Duodenal mucosa (tissue), 2 donors: ENCODE measurements at regions not wholly inside any gene's neighbourhood (a gene's known extent, or its start where the extent isn't known, plus 50 kb on each side); places are given as distances from the start of the nearest gene placed in this dataset.

ENCODE experiments used
- H3K27ac ChIP-seq: one replicate; pipeline ENCODE4 v1.7.0; 2013; ENCODE audit warnings: low read depth, low read length
- H3K27me3 ChIP-seq, 2 donors: one replicate each; pipeline ENCODE4 v1.7.0; 2013; ENCODE audit warnings: low read length in 2 of 2, control low read depth in 1 of 2; ENCODE audit not compliant: insufficient read depth in 2 of 2, control insufficient read depth in 1 of 2
- H3K36me3 ChIP-seq, 2 donors: one replicate each; pipeline ENCODE4 v1.7.0; 2013; ENCODE audit warnings: low read length in 2 of 2, control low read depth in 1 of 2; ENCODE audit not compliant: insufficient read depth in 2 of 2, control insufficient read depth in 1 of 2
- H3K4me1 ChIP-seq, 2 donors: one replicate each; pipeline ENCODE4 v1.7.0; 2013; ENCODE audit warnings: low read length in 2 of 2, control low read depth in 1 of 2; ENCODE audit not compliant: insufficient read depth in 2 of 2, control insufficient read depth in 1 of 2
- H3K4me3 ChIP-seq, 2 donors: one replicate each; pipeline ENCODE4 v1.7.0; 2013; ENCODE audit warnings: low read length in 2 of 2, low read depth in 1 of 2
- H3K9ac ChIP-seq, 2 donors: one replicate each; pipeline ENCODE4 v1.7.0; 2013; ENCODE audit warnings: low read length in 2 of 2, low read depth in 1 of 2
- H3K9me3 ChIP-seq, 2 donors: one replicate each; pipeline ENCODE4 v1.7.0; 2013; ENCODE audit warnings: low read length in 2 of 2, control low read depth in 1 of 2; ENCODE audit not compliant: control insufficient read depth in 1 of 2

DNA sequence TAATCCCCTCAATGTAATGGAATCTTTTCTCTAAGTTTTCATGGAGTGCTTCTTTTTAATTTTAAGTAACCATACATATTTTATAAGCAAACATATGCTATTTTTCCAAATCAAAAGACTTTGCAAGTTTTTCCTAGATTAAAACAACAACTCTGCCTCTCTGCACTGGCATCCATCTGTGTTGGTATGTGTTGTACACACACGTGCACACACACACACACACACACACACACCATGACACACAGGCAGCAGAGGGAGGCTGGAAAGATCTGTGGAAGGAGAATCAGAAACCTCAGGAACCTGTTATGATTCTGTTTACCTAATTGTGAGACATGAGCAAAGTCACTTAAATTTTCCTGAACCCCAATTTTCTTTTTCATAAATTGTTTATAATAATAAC lies 295.0 kb upstream of the PRDM1 start:
- Histone ChIP-seq H3K27me3 (no peaks in the 10 kb centered on the region), H3K9ac (no peak overlapping the region), H3K9me3 (no peaks in the 10 kb centered on the region), H3K27ac (no peak overlapping the region), H3K4me3 (no peak overlapping the region), H3K4me1 (peaks cover 35 to 65% of the 10 kb centered on the region in 2 donors), H3K36me3 (no peaks in the 10 kb centered on the region)

DNA sequence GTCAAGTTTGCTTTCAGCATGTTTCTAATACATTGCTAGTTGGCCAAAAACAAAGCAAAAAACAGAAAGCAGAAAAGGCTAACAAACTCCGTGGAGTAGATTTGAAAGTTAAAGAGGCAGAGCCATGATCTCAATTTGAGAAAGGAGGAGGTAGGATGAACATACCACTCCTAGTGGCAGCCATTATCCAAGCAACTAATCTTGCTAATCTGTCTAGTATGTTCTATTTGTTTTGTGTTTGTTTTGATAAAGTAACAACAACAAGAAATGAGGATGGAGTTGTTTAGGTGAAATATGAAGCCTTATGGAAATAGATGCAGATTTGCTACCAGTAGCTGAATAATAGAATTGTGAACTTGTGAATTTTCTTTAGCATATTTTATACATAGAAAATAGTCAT lies 295.5 kb upstream of the PRDM1 start:
- Histone ChIP-seq H3K9ac (no peak overlapping the region), H3K4me1 (peaks cover 32 to 62% of the 10 kb centered on the region in 2 donors), H3K36me3 (no peaks in the 10 kb centered on the region), H3K27ac (no peak overlapping the region), H3K4me3 (no peak overlapping the region), H3K9me3 (no peaks in the 10 kb centered on the region), H3K27me3 (no peaks in the 10 kb centered on the region)

DNA sequence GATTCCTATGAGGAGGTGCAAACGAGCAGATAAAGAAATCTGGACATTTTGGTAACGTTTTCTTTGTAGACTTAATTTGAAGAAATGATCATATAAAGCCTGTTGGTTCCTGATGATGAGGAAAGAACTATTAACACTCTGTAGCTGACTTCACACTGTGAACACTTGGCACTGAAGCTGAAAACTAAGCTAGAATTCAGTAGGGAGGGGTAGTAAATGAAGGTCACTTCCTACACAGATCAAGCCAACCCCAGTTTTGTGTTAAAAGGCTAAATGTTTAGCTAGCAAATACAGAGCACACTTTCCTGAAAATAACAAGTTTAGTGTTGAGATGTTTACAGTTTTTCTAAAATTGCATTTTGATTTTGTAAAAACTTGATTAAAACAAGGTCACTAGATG lies 296.2 kb upstream of the PRDM1 start:
- Histone ChIP-seq H3K4me1 (peaks cover 32 to 62% of the 10 kb centered on the region in 2 donors), H3K27ac (no peak overlapping the region), H3K9me3 (no peaks in the 10 kb centered on the region), H3K4me3 (no peak overlapping the region), H3K9ac (no peak overlapping the region), H3K27me3 (no peaks in the 10 kb centered on the region), H3K36me3 (no peaks in the 10 kb centered on the region)

DNA sequence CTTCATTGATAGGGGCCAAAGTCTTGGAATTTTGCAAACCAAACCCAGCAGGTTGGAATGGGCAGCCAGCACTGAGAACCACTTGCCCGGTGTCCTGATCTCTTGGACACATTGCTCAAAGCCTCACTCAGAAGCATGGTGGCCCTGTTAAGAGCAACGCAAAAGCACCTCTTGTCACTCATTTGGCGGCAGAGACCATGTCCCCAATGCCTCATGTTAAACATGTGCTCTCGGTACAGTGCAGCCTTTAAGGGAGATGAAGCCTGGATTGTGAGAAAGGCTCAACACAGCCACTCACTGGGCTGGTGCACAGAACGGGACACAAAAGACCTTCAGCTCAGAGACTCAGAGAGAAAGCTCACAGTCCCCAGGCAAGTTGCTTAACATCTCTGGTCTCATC lies 298.4 kb upstream of the PRDM1 start:
- H3K36me3 ChIP-seq: no peaks in the 10 kb centered on the region
- H3K4me3 ChIP-seq: no peak overlapping the region
- H3K9ac ChIP-seq: no peak overlapping the region
- H3K27ac ChIP-seq: no peak overlapping the region
- H3K9me3 ChIP-seq: no peaks in the 10 kb centered on the region
- H3K27me3 ChIP-seq: no peaks in the 10 kb centered on the region
- H3K4me1 ChIP-seq: peaks cover 14 to 42% of the 10 kb centered on the region in 2 donors

DNA sequence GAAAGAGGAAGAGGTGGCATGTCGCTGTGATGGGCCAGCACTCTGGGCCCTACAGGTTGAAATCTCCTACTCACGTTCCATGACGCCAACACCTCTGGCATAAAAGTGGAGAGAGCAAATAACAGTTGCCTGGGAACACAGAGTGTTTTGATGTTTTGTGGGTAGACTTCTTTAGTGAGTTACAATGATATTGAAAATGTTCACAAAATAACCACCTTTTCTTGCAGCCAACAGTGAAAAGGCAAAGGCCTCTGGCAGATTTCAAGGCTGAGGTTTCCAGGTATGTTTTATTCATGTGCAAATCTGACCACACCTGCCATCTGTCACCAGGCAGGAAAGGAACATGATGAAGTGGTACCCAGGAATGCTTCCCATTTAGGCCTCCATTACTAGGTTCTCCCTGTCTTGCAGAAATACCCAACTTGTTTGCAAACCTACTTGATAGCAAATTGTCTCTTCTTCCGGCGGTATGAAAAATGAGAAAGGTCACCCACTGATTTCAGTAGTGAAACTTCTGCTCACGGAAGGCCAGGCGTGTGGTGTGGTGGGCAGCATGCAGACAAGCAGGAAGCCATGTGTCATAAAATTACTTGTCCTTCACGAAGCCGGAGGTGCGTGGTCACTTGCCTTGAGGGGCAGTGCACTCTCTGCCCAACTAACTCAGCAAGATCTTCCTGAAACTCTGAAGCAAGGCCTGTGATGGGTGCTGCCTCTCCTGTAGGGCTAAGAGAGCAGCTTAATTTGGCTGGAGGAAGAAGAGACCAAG lies 299.1 kb upstream of the PRDM1 start:
- peaks cover 8 to 40% of the 10 kb centered on the region in 2 donors for H3K4me1 ChIP-seq
- H3K36me3 ChIP-seq: no peaks in the 10 kb centered on the region
- no peaks in the 10 kb centered on the region for H3K27me3 ChIP-seq
- no peak overlapping the region for H3K9ac ChIP-seq
- H3K27ac ChIP-seq: no peak overlapping the region
- no peak overlapping the region for H3K4me3 ChIP-seq
- H3K9me3 ChIP-seq: no peaks in the 10 kb centered on the region

DNA sequence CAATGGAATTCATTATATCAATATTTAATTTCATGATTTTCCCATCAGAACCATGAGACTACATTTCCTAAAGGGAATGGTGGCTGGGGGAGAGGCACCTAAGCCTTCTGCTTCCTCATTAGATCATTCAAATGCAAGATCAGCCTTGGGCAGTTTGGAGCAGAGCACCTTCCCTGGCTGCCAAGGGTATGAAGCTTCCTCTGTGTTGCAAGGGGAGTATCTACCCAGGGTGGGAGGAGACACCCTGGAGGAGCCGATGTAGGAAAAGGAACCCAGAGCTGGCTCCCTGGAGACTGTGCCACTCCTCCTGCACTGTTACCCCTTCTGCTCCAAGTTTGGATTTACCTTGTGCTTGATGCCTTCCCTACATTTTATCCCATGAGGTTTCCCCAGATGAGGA lies 299.7 kb upstream of the PRDM1 start:
- no peaks in the 10 kb centered on the region for H3K36me3 ChIP-seq
- H3K9ac ChIP-seq: no peak overlapping the region
- H3K4me3 ChIP-seq: no peak overlapping the region
- H3K27ac ChIP-seq: no peak overlapping the region
- peaks cover 4 to 40% of the 10 kb centered on the region in 2 donors for H3K4me1 ChIP-seq
- H3K9me3 ChIP-seq: no peaks in the 10 kb centered on the region
- H3K27me3 ChIP-seq: no peaks in the 10 kb centered on the region

DNA sequence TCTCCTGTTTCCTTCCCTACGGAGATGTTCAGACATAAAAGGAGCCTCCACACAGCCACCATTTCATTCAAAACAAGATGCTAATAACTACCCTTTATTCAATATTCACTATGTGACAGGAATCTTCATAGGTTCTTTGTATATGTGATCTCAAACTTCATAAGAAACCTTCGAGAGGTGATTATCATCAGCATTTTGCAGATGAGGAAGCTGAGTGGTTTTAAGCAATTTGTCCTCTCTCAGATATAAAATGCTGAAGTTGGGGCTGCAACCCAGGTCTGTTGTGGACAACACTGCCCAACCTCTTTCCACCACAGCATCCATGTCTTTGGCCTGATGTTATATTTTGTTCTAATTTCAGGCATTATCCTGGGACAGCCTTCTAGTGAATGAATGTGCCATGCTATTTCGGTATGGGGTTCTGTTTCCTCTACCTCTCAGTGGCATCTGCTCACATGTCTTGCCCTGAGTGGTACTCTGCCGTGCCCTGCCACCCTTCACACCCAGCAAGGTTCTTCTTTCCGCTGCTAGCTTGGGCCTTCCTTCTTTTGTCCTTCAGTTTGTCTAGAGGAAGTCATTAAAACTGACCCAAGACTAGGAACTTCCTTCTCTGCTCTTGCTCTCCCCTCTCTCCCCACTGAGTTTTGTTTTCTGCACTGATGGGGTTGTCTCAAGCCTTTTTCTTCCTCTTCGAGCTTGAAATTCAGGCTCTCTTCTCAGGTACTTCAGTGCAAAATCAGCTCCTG lies 300.9 kb upstream of the PRDM1 start:
- H3K4me3 ChIP-seq: no peak overlapping the region
- no peaks in the 10 kb centered on the region for H3K9me3 ChIP-seq
- H3K27me3 ChIP-seq: no peaks in the 10 kb centered on the region
- H3K9ac ChIP-seq: no peak overlapping the region
- peaks cover 3 to 30% of the 10 kb centered on the region in 2 donors for H3K4me1 ChIP-seq
- no peaks in the 10 kb centered on the region for H3K36me3 ChIP-seq
- no peak overlapping the region for H3K27ac ChIP-seq

DNA sequence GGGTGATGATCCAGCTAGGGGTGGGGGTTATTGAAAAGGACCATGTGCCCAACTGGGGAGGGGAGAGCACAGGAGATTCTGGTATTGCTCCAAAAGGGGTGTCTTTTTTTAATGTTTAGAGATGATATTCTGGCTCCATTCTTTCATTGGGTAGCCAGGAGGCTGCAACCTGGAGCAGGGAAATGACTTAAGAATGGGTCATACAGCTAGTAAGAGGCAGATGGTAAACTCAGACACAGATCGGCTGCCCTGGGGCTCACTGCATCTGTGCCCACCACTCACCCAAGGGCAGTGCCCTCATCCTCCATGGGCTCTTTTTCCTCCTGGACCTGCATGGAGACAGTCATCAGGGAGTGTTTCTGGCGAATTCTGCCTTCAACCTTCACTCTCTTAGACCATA lies 302.0 kb upstream of the PRDM1 start:
- Histone ChIP-seq H3K27me3 (no peaks in the 10 kb centered on the region), H3K9me3 (no peaks in the 10 kb centered on the region), H3K9ac (no peak overlapping the region), H3K4me3 (no peak overlapping the region), H3K4me1 (peaks cover 3 to 23% of the 10 kb centered on the region in 2 donors), H3K36me3 (no peaks in the 10 kb centered on the region), H3K27ac (no peak overlapping the region)

DNA sequence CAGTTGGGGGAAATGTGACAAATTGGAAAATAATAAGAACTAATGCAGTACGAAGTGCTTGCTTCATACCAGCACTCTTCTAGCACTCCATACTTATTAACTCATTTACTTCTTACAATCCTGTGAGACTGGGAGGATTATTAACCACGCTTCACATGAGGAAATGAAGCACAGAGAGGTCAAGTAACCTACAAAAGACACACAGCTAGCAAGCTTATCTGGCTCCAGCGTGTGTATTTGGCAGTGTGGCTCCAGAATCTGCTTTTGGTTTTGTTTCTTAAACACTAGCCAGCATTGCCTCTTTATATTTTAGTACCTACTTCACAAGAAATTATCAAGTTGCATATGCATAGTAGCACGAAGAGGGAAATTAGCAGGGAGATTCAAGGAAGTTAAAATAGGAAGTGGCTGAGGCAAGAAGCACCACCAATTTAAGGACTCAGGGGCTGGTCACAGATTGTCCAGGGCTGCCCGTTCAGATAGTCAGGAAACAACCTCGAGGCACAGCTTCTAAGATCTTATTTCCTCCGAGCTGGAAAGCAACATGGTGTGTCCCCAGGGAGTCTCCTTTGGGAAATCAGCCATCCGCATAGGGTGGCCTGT lies 302.7 kb upstream of the PRDM1 start:
- Histone ChIP-seq H3K4me1 (peaks cover 3 to 17% of the 10 kb centered on the region in 2 donors), H3K27ac (no peak overlapping the region), H3K27me3 (no peaks in the 10 kb centered on the region), H3K9ac (no peak overlapping the region), H3K36me3 (no peaks in the 10 kb centered on the region), H3K4me3 (no peak overlapping the region), H3K9me3 (no peaks in the 10 kb centered on the region)

DNA sequence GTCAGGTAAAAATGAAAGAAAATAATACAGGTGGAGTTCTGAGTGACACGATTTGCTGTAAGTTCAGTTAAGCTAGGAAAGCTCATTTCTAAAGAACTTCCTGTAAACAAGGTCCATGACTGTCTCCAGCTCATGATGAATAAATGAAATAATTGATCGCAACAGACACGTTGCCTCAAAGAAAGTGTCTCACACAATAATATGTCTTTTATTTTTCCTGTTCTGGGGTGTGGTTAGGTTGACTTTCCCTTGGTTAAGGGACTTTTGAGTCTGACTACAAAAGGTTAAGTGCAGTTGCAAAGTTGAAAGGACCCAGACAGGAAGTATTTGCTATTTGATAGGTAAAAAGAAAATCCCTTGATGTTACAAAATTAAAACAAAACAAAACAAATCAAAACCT lies 304.2 kb upstream of the PRDM1 start:
- Histone ChIP-seq H3K9me3 (no peaks in the 10 kb centered on the region), H3K4me3 (no peak overlapping the region), H3K36me3 (no peaks in the 10 kb centered on the region), H3K27me3 (no peaks in the 10 kb centered on the region), H3K27ac (no peak overlapping the region), H3K9ac (no peak overlapping the region), H3K4me1 (peaks cover 3 to 17% of the 10 kb centered on the region in 2 donors)
